Activated CD4-positive, CD25-positive, alpha-beta regulatory T cell (primary cell): ENCODE measurements at regions not wholly inside any gene's neighbourhood (a gene's known extent, or its start where the extent isn't known, plus 50 kb on each side); places are given as distances from the start of the nearest gene placed in this dataset.
"Not testable (repeated sequence)": the region's sequence is repeated elsewhere in the genome, so short reads cannot be mapped to it uniquely, and the experiment has no call there.

Source experiments
- DNase-seq, 4 experiments: peaks; one replicate each; lab custom pipeline; 2025; lab: John Stamatoyannopoulos, UW

DNA sequence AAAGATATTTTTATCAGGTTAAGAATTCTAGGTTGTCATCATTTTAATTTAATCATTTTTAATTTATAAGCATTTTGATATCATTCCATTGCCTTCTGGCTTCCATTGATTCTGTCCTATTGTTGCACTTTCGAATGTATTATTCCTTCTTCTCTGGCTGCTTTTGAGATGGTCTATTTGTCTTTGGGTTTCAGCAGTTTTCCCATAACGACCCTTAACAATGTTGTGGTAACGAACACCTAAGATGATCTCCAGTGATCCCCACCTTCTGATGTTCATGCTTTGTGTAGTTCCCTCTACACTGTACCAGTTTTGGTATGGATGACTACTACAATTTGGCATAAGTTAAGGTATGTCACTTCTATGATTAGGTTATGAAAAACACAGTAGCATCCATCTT, 59.9 kb downstream of the MINAR1 start:
- DNase-seq, result no peak

DNA sequence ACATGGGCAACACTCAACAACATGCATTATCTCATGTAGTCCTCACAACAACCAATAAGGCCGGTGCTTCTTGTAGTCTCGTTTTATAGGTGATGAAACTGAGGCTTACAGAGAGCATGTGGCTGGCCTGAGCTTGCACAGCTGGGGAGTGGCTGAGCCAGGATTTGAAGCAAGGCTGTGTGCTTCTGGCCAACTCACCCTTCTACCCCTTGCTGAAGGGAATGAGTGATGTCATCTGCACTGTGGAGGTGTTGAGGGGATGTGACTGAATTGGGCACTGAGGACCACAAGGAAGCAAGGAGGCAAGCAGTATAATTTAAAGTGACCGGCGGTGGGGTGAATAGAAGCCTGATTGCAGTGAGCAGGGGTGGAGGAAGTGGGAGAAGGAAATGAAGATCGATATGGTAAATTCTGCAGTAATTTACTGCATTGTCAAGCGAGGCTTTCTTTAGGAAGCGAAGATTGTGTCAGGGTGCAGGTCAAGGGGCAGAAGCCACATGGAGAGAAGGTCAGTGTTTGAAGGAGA, 62.3 kb downstream of the MINAR1 start:
- no peak for DNase-seq

DNA sequence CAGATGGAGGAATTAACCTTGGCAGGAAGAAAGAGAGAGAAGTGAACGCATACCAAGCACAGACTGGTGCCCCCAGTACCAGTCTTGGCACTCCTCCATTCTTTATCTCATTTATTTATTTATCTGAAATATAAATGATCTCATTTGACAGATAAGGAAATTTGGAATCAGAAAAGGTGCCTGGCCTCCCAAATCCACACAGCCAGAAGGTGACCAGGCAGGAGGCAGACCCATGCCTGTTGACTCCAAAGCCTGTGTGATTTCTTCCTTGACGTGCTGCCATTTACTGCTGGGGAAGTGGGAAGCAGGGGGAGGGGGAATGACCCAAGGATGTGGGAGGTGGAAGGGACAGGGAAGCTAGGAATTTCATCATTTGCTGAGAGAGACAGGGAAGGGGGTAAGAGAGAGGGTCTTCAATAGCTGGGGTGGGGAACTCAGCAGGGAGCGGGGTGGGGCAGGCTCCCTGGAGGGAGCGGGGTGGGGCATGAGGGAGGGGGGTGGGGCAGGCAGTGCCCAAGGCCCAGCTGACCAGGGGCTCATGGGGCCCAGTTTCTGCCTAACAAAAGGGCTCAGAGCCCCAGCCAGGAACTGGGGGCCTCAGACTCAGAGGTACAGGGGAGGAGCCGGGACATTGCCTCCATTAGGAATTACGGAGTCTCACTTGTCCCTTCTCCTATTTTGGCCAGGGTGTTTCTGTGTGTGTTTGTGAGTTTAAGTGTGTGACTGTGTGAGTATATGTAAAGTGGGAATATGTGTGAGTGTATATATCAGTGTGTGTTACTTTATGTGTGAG, 63.0 kb downstream of the MINAR1 start:
- DNase-seq, result no peak

DNA sequence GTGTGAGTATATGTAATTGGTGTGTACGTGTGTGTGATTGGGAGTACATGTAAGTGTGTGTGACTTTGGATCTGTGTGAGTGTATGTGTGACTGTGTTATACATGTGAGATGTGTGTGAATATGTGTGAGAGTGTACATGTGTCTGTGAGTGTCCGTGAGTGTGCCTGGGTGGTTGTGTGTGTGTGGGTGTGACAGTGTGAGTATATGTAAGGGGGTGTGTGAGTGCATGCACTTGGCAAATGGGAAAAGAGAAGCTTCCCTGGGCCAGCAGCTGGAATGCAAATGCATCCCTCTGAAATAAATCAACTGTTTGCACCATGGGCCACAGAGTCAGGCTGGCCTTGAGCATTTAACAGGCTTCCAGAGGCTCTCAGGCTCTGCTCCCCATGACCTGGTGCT, 63.6 kb downstream of the MINAR1 start:
- no peak for DNase-seq

DNA sequence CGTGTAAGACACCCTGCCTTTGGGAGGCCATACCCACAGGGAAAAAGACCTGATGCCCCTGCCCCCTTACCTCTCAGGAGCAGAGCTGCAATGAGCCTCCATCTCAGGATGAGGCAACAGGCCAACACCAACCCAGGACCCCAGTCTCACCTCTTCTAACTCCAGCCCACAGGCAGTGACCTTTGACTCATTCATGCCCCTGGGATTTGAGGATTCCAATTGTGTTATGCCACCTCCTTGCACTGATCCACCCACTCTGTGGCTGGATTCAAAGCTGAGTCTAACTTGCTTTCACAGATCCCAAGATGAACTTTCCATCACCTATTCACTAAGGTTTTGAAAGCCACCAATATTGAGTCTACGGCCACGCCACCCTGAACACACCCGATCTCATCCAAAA, 64.7 kb downstream of the MINAR1 start:
- no peak for DNase-seq

DNA sequence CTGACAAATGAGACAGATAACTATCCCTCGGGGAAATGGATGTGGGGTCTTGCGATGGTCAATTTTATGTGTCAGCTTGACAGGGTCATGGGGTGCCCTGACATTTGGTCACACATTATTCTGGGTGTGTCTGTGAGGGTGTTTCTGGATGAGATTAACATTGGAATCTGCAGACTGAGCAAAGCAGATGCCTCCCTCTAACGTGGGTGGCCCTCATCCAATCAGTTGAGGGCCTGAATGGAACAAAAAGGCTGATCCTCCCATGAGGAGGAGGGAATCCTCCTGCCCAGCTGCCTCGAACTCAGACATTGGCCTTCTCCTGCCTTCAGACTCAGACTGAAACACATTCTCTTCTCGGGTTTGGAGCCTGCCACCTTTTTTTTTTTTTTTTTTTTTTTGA, 69.0 kb downstream of the MINAR1 start:
- no peak for DNase-seq

DNA sequence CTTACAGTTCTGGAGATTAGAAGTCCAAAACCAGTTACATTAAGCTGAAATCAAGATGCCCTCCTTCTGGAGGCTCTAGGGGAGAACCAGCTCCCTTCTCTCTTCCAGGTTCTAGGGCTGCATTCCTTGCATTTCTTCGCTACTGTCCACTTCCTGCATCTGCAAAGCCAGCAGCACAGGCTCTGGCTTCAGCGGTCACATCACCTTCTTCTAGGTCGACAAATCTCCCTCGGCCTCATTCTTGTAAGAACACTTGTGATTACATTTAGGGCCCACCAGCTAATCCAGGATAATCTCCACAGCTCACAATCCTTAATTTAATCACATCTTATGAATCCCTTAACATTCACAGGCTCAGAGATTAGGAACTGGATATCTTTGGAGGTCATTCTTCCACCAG, 73.8 kb downstream of the MINAR1 start:
- no peak for DNase-seq

DNA sequence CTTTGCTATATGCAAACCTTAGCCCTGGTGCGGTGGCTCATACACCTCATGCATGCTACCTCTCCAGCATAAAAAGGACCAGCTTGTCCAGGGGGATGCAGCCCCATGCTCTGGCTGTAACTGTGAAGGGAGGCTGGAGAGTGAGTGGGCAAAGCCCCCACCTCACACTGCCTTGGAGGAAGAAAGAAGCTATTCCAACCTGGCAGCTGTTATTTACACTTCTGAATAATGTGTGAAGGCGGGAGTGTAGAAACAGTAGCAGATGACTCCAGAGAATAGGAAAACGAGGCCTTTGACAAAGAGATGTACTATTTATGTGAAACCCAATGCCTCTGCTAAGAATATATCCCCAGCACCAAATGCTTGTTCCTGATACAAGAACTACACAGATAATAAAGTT, 80.7 kb downstream of the MINAR1 start:
- DNase-seq, result not testable (repeated sequence)

DNA sequence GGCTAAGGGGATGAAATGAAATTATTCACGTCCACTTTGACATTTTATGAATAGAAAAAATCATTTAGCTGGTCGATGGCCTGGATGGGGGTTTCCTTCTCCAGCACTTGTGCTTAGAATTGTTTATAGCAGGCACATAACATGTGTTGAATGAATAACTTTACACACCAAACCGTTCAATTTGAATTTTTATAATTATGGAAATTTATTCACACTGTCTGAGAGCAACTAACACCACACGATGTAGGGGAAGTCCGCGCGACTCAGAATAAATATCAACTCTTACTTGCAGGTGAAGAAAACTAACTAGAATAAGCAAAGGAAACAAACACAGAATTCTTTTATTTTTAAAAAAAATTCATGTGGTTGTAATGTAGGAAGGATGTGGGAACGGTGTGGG, 81.3 kb downstream of the MINAR1 start:
- no peak for DNase-seq

DNA sequence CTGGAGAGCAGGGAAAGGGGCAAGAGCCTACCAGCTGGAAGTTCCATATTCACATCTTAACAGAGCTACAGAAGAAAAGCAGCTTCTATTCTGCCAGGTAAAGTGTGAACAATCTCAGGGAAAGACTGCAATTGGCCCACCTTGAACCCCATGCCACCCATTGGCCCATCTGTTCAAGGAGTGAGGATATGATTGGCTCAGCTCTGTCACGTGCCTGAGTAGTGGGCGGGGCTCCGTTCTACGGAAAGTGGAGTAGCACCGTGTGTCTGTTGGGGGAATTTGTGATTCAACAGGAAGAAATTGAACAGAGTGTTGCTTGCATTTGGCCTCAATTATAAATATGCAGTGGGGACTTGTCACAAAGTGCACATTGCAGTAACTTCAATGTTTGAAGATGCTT, 81.8 kb downstream of the MINAR1 start:
- DNase-seq, result no peak

DNA sequence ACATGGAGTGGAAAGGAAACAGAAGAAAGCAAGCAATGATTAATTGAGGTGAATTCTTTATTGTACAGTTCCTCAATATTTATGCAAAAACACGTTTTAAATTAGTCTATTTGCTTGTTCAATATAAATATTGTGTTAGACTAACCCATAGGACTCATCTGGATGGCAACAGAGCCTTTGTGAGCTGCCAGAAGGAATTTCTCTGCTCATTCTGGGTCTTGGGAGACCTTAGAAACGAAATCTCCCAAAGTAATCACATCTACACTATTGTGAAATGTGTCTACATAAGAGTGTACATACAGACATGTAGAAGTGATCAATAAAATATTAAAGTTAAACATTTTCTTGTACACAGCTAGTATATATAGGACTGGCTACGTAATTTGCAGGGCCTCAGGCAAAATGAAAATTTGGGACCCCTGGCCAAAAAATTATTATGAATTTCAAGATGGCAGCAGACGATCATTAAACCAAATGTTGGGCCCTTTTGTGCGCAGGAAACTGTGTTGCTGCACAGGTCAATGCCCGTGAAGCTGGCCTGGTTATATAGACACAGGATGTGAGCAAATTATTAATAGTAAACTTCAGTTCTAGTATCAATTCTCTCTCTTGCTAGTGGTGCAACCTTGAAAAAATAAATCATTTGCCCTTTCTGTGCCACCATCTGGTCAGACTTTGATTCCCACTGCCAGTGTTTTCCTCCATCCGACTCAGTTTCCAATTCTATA, 83.3 kb downstream of the MINAR1 start:
- no peak for DNase-seq

DNA sequence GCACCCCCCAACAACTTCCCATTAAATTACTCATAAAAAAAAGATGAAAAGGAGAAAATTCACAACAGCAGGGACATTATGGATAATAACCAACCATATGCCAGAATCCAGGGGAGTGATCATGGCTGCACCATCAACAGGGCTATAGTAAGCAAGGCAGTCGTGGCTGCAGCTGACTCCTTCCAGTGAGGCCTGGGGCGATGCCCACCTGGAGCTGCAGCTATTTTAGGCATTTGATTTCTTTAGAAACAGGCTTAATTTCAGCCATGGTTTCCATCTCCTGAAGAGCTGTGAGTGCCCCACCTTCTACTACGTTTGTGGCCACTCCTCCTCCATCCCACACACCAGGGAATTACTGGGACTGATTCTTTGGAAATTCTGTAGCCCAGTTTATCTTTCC, 84.0 kb downstream of the MINAR1 start:
- DNase-seq, result no peak

DNA sequence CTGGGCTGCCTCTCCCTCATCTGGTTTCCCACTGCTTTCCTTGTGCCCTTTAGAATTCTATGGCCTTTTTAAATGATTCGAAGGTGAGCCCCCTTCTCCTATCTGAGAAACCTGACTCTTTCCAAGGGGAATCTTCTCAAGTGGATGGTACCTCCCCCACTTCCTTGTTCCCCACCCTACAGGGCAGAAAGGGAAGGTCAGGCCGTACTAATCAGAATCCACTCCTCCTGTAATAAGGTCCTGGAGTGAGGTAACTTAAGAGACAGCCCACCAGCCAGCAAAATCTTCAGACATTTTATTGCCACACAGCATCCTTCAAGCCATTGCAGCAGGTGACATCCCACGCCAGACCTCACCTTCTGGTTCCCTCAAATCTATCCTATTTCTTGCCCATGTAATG, 84.5 kb downstream of the MINAR1 start:
- no peak for DNase-seq

DNA sequence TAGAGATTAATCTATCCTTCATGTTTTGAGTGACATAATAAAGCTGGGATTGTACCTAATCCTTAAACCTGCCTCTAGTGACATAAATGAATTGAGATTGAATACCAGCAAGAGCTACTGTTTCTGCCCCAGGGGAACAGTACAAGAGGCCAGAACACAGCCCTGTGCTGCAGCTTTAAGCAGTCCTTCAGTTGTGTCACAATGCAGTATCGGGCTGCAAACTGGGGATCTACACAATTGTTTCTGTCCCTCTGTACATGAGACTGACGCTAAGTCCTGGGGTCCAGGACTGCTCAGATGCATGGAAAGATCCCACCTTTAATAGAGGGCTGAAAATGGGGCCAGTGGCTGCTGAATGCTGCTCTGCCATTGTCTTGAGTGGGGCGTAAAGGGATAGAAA, 87.5 kb downstream of the MINAR1 start:
- no peak for DNase-seq

DNA sequence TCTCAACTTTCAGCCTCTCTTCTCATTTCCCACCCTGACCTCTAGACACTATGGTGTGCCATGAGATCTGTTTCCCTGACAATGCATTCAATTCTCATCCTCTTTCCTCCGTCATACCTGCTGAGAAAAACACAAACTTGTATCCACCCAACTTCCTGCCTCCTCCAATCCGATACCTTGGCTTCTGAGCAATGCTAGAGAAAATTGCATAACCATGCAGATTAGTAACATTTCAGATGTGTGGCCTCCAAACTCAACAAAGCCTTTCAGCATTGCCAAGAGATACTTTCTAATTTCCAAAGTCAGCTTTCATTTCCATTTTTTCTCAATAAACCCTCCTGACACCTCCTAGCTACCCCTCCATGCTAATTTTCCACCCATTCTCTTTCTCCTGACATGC, 88.5 kb downstream of the MINAR1 start:
- DNase-seq, result no peak

DNA sequence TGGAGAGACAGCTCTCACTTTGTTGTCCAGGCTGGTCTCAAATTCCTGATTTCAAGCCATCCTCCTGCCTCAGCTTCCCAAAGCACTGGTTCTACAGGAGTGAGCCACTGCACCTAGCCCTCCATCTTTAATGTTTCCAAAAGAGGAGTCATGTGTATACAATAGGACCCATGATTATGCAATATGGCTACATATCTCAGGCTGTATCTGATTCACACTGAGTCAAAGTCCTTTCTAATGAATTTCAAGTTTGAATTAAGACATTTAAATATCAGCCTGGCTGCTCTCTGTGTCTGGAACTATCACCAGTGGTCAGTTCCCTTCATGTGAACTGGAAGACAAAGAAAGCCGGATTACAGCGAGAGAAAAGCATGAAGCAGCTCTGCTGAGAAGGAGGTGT, 90.5 kb downstream of the MINAR1 start:
- DNase-seq, result no peak

DNA sequence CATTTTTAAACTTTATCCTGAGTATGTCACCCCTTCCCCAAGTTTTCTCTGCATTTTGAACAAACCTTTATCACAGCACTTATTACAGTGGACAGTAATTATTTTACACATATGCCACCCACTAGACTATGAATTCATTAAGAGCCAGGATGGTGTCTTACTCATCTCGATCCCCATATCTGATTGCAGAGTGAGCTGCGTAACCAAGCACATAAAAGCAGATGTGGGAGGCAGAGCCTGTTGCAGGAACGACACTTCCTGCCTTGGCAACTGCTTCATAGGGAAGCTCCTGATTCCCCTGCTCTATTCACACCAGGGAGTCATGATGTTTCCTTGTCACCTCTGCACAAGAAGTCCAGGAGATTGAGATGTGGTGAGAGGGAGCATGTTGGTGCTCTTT, 91.1 kb downstream of the MINAR1 start:
- no peak for DNase-seq

DNA sequence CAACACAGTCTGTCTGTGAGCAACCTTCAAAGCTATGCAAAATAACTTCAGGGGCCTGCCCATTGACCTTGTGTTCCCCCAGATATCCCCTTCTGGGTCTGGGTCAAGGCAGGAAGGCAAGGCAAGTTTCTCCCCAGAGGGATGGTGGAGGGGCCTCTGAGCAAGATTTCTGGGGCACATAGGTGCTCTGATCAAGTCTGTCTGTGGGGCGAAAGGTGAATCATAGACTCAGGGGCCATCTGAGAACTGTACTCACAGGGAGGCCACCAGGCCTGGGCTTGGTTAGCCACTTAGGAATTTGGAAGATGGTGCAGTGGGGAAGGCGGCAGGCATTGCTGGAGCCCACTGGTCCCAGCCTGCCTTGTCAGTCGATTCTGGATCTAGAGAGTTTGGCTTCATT, 92.4 kb downstream of the MINAR1 start:
- no peak for DNase-seq

DNA sequence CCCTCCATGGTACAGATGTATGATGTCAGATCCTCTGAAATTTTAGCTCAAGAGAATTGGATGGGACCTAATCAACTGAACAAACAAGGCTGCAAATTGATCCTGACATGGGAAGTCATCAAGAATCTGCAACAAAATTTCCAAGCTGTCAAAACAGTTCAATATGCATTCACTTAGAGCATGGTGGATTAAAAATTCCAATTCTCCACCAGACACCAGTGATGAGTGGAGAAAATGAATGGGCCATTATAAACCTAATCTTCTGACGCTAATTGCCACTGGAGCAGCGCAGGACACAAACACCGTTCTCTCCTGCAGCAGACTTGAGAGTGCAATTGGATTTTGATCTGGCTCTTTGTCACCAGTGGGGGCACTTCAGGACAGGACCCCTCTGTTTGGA, 94.2 kb downstream of the MINAR1 start:
- DNase-seq, result no peak

DNA sequence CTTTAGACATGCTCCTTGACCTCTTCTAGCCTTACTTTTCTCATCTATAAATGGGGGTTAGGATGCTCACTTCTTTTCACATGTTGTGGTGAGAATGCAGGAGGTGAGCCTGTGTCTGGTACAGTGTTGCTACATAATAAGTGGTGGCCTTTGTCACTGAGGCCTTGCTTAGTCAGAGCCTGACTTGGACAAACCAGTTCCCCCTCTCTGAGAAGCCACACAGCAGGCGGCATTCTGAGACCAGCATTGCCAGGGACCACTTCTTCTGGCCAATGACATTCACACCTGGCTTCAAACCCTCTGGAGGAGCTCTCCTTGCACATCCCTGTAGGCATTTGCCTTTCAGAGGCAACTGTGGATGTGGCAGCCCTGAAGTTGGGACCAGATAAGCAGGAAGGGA, 95.7 kb downstream of the MINAR1 start:
- no peak for DNase-seq

DNA sequence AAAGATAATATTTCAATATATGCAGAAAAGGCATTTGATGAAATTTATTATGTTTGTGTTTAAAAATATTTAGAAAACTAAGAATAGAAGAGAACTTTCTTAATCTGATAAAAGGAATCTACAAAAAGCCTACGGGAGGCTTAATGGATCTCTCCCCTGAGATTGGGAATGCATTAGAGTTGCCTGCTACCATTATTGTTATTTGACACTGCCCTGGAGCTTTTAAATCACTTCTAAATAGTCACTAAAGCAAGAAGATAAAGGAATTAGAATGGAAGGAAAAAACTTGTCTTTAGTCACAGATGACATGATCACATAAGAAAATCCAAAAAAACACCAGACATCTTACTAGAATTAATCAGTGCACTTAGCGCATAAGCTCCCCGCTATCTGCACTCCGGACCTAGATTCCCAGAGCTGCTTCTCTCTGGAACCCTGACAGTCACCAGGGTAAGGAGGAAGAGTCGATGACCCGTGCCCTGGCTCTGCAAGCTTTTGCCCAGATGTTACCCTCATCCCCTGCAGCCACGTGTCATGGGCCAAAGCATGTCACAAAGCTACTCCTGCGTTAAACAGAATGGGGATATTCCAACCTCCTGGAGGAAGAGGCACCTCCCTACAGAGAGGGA, 97.1 kb downstream of the MINAR1 start:
- no peak for DNase-seq

DNA sequence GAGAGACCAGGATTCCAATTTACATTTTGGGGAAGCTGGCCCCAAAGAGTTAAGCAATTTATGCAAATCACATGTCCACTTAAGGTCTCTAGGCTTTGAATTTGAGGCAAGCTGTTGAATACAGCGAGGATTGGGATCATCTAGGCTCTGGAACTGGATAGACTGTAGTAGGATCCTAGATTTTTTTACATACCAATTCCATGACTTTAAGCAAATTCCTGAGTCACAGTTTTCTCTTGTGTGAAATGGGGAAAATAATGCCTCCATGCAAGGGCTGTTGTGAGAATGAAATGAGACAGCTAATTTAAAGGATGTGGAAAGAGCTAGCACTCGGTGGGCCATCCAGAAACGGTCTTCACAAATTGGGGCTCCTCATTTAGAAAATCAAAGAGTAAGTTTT, 103.4 kb downstream of the MINAR1 start:
- no peak for DNase-seq

DNA sequence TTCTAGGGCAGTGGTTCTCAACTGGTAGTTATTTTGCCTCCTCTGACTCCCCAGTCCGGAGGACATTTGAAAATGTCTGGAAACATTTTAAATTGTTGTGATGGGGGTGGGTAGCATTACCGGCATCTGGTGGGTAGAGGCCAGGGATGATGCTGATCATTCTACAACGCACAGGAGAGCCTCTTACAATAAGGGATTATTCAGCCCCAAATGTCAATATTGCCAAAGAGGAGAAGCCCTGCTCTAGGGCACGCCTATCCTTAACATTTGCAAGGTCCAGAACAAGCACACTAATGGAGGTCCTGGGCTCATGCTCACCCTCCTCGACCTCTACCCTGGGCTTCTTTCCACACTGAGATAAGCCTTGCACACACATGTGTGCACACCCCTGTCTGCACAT, 106.4 kb downstream of the MINAR1 start:
- no peak for DNase-seq
